ENCODE measurements at regions not wholly inside any gene's neighbourhood (a gene's known extent, or its start where the extent isn't known, plus 50 kb on each side); places are given as distances from the start of the nearest gene placed in this dataset.
A peak's percentile ranks its signal among the peaks of the same experiment; 100 is the strongest.

DNA sequence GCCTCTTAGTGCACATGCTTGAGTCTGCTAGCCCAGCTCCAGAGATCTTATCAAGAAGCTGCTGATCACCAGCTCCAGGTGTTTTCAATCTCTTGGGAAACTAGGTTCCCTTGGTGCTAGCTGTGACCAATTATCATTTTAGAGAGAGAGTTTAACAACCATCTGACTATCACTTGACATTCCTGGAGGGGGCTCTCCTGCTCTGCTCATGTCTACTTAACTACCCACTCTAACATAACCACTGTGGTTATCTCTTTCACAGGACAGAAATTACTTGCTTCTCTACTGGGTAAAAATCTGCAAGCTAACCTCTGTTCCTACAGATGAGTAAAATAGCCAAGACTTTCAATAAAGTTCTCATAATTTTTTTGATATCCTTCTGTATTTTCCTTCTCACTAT lies 823.4 kb upstream of the GJE1 start:
- no peaks in the 10 kb centered on the region for H3K9me3 ChIP-seq
- no peak overlapping the region for H3K4me3 ChIP-seq
- no peaks in the 10 kb centered on the region for H3K36me3 ChIP-seq
- no peak overlapping the region for H3K27ac ChIP-seq
- no peak for DNase-seq
- H3K27me3 ChIP-seq, result no peaks in the 10 kb centered on the region
- H3K4me1 ChIP-seq, result no peaks in the 10 kb centered on the region
- TF ChIP-seq, protein P1, sequence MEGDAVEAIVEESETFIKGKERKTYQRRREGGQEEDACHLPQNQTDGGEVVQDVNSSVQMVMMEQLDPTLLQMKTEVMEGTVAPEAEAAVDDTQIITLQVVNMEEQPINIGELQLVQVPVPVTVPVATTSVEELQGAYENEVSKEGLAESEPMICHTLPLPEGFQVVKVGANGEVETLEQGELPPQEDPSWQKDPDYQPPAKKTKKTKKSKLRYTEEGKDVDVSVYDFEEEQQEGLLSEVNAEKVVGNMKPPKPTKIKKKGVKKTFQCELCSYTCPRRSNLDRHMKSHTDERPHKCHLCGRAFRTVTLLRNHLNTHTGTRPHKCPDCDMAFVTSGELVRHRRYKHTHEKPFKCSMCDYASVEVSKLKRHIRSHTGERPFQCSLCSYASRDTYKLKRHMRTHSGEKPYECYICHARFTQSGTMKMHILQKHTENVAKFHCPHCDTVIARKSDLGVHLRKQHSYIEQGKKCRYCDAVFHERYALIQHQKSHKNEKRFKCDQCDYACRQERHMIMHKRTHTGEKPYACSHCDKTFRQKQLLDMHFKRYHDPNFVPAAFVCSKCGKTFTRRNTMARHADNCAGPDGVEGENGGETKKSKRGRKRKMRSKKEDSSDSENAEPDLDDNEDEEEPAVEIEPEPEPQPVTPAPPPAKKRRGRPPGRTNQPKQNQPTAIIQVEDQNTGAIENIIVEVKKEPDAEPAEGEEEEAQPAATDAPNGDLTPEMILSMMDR (IDR thresholded peaks at IDR 0.05), result peak in 1 of 6 experiments; percentile 11
- no peak for TF ChIP-seq POLR2A (IDR thresholded peaks at IDR 0.05)

DNA sequence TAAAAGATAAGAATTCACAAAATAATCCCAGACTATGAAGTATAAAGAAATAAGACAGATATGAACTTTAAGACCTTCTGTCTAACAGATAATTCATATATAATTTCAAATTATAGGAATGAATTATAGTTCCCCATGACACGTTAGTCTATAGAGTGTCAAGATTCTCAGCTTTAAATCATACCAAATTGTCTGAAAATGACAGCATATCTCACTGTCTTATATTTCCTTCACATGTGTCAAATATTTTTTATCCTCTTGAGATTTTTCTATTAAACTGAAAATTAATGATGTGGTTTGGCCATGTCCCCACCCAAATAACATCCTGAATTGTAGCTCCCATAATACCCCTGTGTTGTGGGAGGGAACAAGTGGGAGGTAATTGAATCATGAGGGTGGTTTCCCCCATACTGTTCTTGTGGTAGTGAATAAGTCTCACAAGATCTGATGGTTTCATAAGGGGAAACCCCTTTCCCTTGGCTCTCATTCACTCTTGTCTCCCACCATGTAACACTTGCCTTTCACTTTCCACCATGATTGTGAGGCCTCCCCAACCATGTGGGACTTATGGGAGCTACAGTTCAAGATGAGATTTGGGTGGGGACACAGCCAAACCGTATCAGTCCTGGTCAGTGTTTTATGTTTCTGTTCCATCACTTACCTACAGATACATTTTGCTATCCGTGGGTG lies 825.3 kb upstream of the GJE1 start:
- Histone ChIP-seq H3K9me3 (no peaks in the 10 kb centered on the region), H3K4me1 (no peaks in the 10 kb centered on the region), H3K4me3 (no peak overlapping the region), H3K27me3 (no peaks in the 10 kb centered on the region), H3K27ac (no peak overlapping the region), H3K36me3 (no peaks in the 10 kb centered on the region)
- TF ChIP-seq, protein P1 (IDR thresholded peaks at IDR 0.05), result no peak
- TF ChIP-seq POLR2A (IDR thresholded peaks at IDR 0.05), result no peak
- DNase-seq, result no peak

DNA sequence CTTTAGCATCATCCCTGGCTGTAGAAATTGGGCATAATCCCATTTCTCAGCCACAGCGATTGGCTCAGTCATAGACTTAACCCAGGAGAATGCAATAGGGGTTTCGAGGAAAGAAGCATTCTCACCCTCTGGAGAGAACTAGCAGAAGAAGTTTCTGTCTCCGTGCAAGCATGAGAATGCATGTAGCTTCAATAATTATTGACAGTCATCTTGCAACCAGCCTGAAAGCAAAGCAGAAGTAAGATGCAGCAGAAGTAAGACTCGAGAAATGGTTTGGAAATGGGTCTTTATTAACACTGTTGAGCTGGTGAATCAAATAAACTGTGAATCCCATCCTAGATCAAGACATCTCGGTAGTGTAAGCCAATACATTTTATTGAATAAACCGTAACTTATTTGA lies 828.8 kb upstream of the GJE1 start:
- no peak for DNase-seq
- TF ChIP-seq, protein P1 (IDR thresholded peaks at IDR 0.05), result no peak
- no peak for TF ChIP-seq POLR2A (IDR thresholded peaks at IDR 0.05)
- Histone ChIP-seq H3K27ac (no peak overlapping the region), H3K36me3 (no peaks in the 10 kb centered on the region), H3K9me3 (no peaks in the 10 kb centered on the region), H3K4me3 (no peak overlapping the region), H3K27me3 (no peaks in the 10 kb centered on the region), H3K4me1 (no peaks in the 10 kb centered on the region)

DNA sequence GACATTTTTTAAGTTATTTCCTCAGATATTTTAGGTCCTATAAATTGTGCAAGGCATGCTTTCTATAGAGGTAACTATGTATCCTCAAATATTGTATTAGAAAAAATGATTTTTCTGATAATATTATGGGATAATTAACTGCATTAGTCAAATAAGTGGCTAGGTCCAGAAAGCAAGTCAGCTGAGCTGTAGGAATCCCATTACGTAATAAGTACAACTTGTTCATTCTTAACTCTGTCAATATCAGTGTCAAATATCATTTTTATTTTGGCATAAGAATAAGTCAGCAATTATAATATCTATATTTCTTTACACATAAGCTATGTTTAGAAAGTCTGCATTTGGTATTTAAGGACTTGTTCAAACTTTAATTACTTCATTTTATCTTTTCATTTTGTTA lies 830.9 kb upstream of the GJE1 start:
- Histone ChIP-seq H3K4me1 (no peaks in the 10 kb centered on the region), H3K27me3 (no peaks in the 10 kb centered on the region), H3K9me3 (no peaks in the 10 kb centered on the region), H3K36me3 (no peaks in the 10 kb centered on the region), H3K4me3 (no peak overlapping the region), H3K27ac (no peak overlapping the region)
- no peak for DNase-seq
- TF ChIP-seq, protein P1 (IDR thresholded peaks at IDR 0.05), result no peak
- no peak for TF ChIP-seq POLR2A (IDR thresholded peaks at IDR 0.05)

DNA sequence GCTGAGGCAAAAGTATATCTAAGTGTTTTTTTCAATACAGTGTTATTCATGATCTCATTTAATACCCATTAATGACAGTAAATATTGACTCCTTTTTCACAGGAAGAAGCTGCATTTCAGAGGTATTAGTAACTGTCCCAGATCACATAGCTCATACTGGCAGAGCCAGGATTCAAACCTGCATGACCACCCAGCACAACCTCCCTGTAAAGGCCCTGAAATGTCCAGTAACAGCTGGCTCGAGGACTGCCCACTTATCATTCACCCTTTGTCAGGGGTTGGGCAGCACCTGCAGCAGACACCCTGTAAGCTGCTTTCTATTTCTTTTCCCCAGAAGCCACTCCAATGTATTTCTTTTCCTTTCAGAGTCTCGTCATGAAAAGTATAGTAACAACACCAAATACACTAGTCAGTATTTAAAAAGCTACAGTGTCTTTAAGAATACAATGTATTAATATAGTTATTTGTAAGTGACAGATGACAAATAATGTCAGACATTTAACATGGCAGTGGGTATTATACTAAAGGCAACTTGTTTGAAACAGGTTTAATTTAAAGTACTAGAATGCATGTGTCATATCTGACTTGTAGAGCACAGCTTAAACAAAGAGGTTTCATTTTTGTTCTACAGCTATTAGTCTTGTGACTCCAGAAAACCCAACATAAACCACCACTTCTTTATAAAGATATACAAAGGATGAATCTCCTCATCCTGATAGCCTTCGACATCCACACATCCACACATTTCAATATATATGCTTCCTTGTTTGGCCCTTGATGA lies 841.6 kb upstream of the GJE1 start:
- no peaks in the 10 kb centered on the region for H3K9me3 ChIP-seq
- no peaks in the 10 kb centered on the region for H3K27me3 ChIP-seq
- no peak overlapping the region for H3K4me3 ChIP-seq
- TF ChIP-seq POLR2A (IDR thresholded peaks at IDR 0.05), result no peak
- no peaks in the 10 kb centered on the region for H3K4me1 ChIP-seq
- H3K27ac ChIP-seq, result no peak overlapping the region
- no peaks in the 10 kb centered on the region for H3K36me3 ChIP-seq
- DNase-seq, result no peak

DNA sequence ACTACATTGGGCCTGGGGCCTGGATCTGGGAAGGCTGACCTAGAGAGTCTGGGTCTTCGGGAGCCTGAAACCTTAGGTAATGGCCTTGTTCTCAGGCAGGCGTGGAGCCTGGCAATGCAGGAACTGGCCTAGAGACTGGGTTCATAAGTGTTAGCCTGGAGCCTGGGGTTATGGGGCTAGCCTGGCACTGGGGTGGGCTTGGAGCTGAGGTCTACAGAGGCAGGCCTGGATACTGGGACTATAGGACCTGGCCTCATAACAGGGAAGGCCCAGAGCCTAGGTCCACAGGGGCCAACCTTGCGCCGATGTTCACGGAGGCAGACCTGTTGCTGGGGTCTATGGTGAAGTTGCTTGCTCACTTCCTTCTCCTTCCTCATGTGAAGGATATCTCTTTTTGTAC lies 843.8 kb upstream of the GJE1 start:
- H3K4me3 ChIP-seq, result no peak overlapping the region
- no peak overlapping the region for H3K27ac ChIP-seq
- no peaks in the 10 kb centered on the region for H3K4me1 ChIP-seq
- no peak for DNase-seq
- no peaks in the 10 kb centered on the region for H3K36me3 ChIP-seq
- no peaks in the 10 kb centered on the region for H3K9me3 ChIP-seq
- no peaks in the 10 kb centered on the region for H3K27me3 ChIP-seq
- no peak for TF ChIP-seq POLR2A (IDR thresholded peaks at IDR 0.05)
- TF ChIP-seq, protein P1 (IDR thresholded peaks at IDR 0.05), result no peak

Data from Peyer's patch (tissue), 4 donors.